Neural progenitor cell (in vitro differentiated cells): ENCODE measurements at regions not wholly inside any gene's neighbourhood (a gene's known extent, or its start where the extent isn't known, plus 50 kb on each side); places are given as distances from the start of the nearest gene placed in this dataset.

Experiments
- DNase-seq: peaks from one replicate; pipeline ENCODE4 v3.0.0-alpha.2; 2016; ENCODE audit warnings: low spot score
- H2AFZ ChIP-seq: fragments of 200-600 bp; sonication (generic); replicated peaks from 2 replicates; pipeline ENCODE4 v1.6.1; 2016; ENCODE audit warnings: antibody characterized with exemption
- H3F3A ChIP-seq: fragments of 200-600 bp; sonication (generic); 2 replicates; pipeline ENCODE4 v1.6.1; 2016; ENCODE audit warnings: antibody characterized with exemption, low read depth
- H3K27ac ChIP-seq: fragments of 200-600 bp; sonication (generic); 2 replicates; pipeline ENCODE4 v1.5.1; 2016; ENCODE audit warnings: mild to moderate bottlenecking
- H3K27me3 ChIP-seq: fragments of 200-600 bp; sonication (generic); 2 replicates; pipeline ENCODE4 v1.6.1; 2016; ENCODE audit warnings: mild to moderate bottlenecking, moderate library complexity
- H3K36me3 ChIP-seq: fragments of 200-600 bp; sonication (generic); 2 replicates; pipeline ENCODE4 v1.5.1; 2016
- H3K4me1 ChIP-seq: fragments of 200-600 bp; sonication (generic); 2 replicates; pipeline ENCODE4 v1.6.1; 2016; ENCODE audit warnings: mixed run types
- H3K4me2 ChIP-seq: fragments of 200-600 bp; sonication (generic); 2 replicates; pipeline ENCODE4 v1.6.1; 2016
- H3K4me3 ChIP-seq: fragments of 200-600 bp; sonication (generic); 2 replicates; pipeline ENCODE4 v1.5.1; 2016
- H3K79me2 ChIP-seq: fragments of 200-600 bp; sonication (generic); 2 replicates; pipeline ENCODE4 v1.6.1; 2016; ENCODE audit warnings: low read depth
- H3K9ac ChIP-seq: fragments of 200-600 bp; sonication (generic); 2 replicates; pipeline ENCODE4 v1.6.1; 2016
- H3K9me3 ChIP-seq: fragments of 200-600 bp; sonication (generic); 2 replicates; pipeline ENCODE4 v1.5.1; 2016; ENCODE audit warnings: low read depth
- H4K20me1 ChIP-seq: fragments of 200-600 bp; sonication (generic); 2 replicates; pipeline ENCODE4 v1.6.1; 2016; ENCODE audit warnings: low read depth
- H3K27ac Mint-ChIP-seq: 3 replicates; pipeline ENCODE4 v1.8.0; 2021; ENCODE audit warnings: mixed read lengths
- H3K27me3 Mint-ChIP-seq: 2 replicates; pipeline ENCODE4 v1.8.0; 2022; ENCODE audit warnings: low read depth, mild to moderate bottlenecking, inconsistent platforms, moderate library complexity, mixed read lengths; ENCODE audit not compliant: insufficient read depth
- H3K36me3 Mint-ChIP-seq: 3 replicates; pipeline ENCODE4 v1.8.0; 2021; ENCODE audit warnings: mixed read lengths
- H3K4me1 Mint-ChIP-seq: 3 replicates; pipeline ENCODE4 v1.8.0; 2021; ENCODE audit warnings: mixed read lengths
- H3K4me3 Mint-ChIP-seq: 3 replicates; pipeline ENCODE4 v1.8.0; 2021; ENCODE audit warnings: mild to moderate bottlenecking, moderate library complexity, mixed read lengths
- H3K9me3 Mint-ChIP-seq: 3 replicates; pipeline ENCODE4 v1.8.0; 2020; ENCODE audit warnings: mixed read lengths
- CTCF ChIP-seq: fragments of 200-600 bp; sonication (generic); IDR thresholded peaks from 2 replicates; pipeline ENCODE4 v1.5.1; 2017; ENCODE audit warnings: antibody characterized with exemption, mild to moderate bottlenecking
- EZH2 ChIP-seq: fragments of 200-600 bp; sonication (generic); IDR thresholded peaks from 2 replicates; pipeline ENCODE4 v1.6.1; 2017; ENCODE audit warnings: antibody characterized with exemption, mild to moderate bottlenecking, moderate library complexity
- EZH2phosphoT487 ChIP-seq: fragments of 200-600 bp; sonication (generic); IDR thresholded peaks from 2 replicates; pipeline ENCODE4 v1.6.1; 2017; ENCODE audit warnings: antibody characterized with exemption

- Histone ChIP-seq H3F3A (no peaks in the 10 kb centered on the region), H3K79me2 (no peaks in the 10 kb centered on the region), H3K4me2 (no peak overlapping the region), H3K9ac (no peak overlapping the region), H3K9me3 (no peaks in the 10 kb centered on the region), H3K27me3 (no peaks in the 10 kb centered on the region), H3K36me3 (no peaks in the 10 kb centered on the region), H2AFZ (no peak overlapping the region), H4K20me1 (no peaks in the 10 kb centered on the region), H3K4me3 (no peak overlapping the region), H3K27ac (no peak overlapping the region), H3K4me1 (no peaks in the 10 kb centered on the region)
- Mint-ChIP-seq H3K4me3 (no peak overlapping the region), H3K27me3 (peaks cover 2% of the 10 kb centered on the region), H3K27ac (no peak overlapping the region), H3K9me3 (peaks cover 5% of the 10 kb centered on the region), H3K36me3 (no peaks in the 10 kb centered on the region), H3K4me1 (no peaks in the 10 kb centered on the region)
- no peak for DNase-seq
- TF ChIP-seq EZH2phosphoT487 (no peak), EZH2 (no peak)
These were observed 142.7 kb upstream of the SLC39A10 start for GRCh38 chr2:195514365-195514764.

GRCh38 chr2:195513119-195513518 lies 143.9 kb upstream of the SLC39A10 start:
- no peak overlapping the region for H3K4me2 ChIP-seq
- no peak overlapping the region for H3K4me3 ChIP-seq
- Mint-ChIP-seq H3K27me3 (peaks cover 2% of the 10 kb centered on the region), H3K9me3 (peaks cover 5% of the 10 kb centered on the region), H3K4me3 (no peak overlapping the region), H3K27ac (no peak overlapping the region), H3K4me1 (no peaks in the 10 kb centered on the region), H3K36me3 (no peaks in the 10 kb centered on the region)
- no peak for DNase-seq
- no peaks in the 10 kb centered on the region for H3K36me3 ChIP-seq
- no peak overlapping the region for H3K27ac ChIP-seq
- H3K9ac ChIP-seq, result no peak overlapping the region
- H3K27me3 ChIP-seq, result no peaks in the 10 kb centered on the region
- no peaks in the 10 kb centered on the region for H3F3A ChIP-seq
- no peaks in the 10 kb centered on the region for H3K79me2 ChIP-seq
- no peaks in the 10 kb centered on the region for H4K20me1 ChIP-seq
- H3K4me1 ChIP-seq, result no peaks in the 10 kb centered on the region
- peak overlapping the region; percentile 3 for H2AFZ ChIP-seq
- TF ChIP-seq CTCF (no peak), EZH2phosphoT487 (no peak), EZH2 (no peak)
- H3K9me3 ChIP-seq, result no peaks in the 10 kb centered on the region

- Histone ChIP-seq H3K4me1 (no peaks in the 10 kb centered on the region), H2AFZ (no peak overlapping the region), H3K79me2 (no peaks in the 10 kb centered on the region), H4K20me1 (no peaks in the 10 kb centered on the region), H3K27me3 (no peaks in the 10 kb centered on the region), H3K27ac (no peak overlapping the region), H3F3A (no peaks in the 10 kb centered on the region), H3K4me3 (no peak overlapping the region), H3K36me3 (no peaks in the 10 kb centered on the region), H3K9me3 (no peaks in the 10 kb centered on the region), H3K4me2 (no peak overlapping the region), H3K9ac (no peak overlapping the region)
- Mint-ChIP-seq H3K4me1 (no peaks in the 10 kb centered on the region), H3K36me3 (no peaks in the 10 kb centered on the region), H3K4me3 (no peak overlapping the region), H3K9me3 (no peaks in the 10 kb centered on the region), H3K27ac (no peak overlapping the region), H3K27me3 (no peaks in the 10 kb centered on the region)
- TF ChIP-seq EZH2, result no peak
- TF ChIP-seq EZH2phosphoT487, result no peak
- TF ChIP-seq CTCF, result no peak
- no peak for DNase-seq
These were observed 147.5 kb upstream of the SLC39A10 start for GRCh38 chr2:195509551-195509950.

GRCh38 chr2:195508139-195508455 lies 148.9 kb upstream of the SLC39A10 start:
- H3K9me3 Mint-ChIP-seq, result no peaks in the 10 kb centered on the region
- Histone ChIP-seq H4K20me1 (no peaks in the 10 kb centered on the region), H2AFZ (no peak overlapping the region), H3K9ac (no peak overlapping the region), H3K27me3 (no peaks in the 10 kb centered on the region), H3K36me3 (no peaks in the 10 kb centered on the region), H3F3A (no peaks in the 10 kb centered on the region), H3K9me3 (no peaks in the 10 kb centered on the region), H3K4me1 (no peaks in the 10 kb centered on the region), H3K4me2 (no peak overlapping the region), H3K4me3 (no peak overlapping the region), H3K79me2 (no peaks in the 10 kb centered on the region), H3K27ac (no peak overlapping the region)
- no peak for DNase-seq
- TF ChIP-seq EZH2phosphoT487, result no peak
- TF ChIP-seq CTCF, result no peak
- no peak for TF ChIP-seq EZH2
- H3K27me3 Mint-ChIP-seq, result no peaks in the 10 kb centered on the region
- no peak overlapping the region for H3K27ac Mint-ChIP-seq
- no peaks in the 10 kb centered on the region for H3K4me1 Mint-ChIP-seq
- H3K36me3 Mint-ChIP-seq, result no peaks in the 10 kb centered on the region
- H3K4me3 Mint-ChIP-seq, result no peak overlapping the region
